Kidney (tissue), 13 donors: ENCODE measurements at regions not wholly inside any gene's neighbourhood (a gene's known extent, or its start where the extent isn't known, plus 50 kb on each side); places are given as distances from the start of the nearest gene placed in this dataset.

ENCODE experiments used
- DNase-seq, 5 donors: peaks; one replicate each; pipeline ENCODE4 v3.0.0-alpha.2; 2013 to 2020
- FAIRE-seq: peaks from 2 replicates; lab custom pipeline; 2012; peaks lifted over from hg19 to GRCh38; lab: Jason Lieb, UNC
- H3K27ac ChIP-seq, 2 donors: one replicate each; pipeline ENCODE4 v1.7.0; 2013; ENCODE audit warnings: low read depth in 2 of 2, low read length in 2 of 2, inconsistent platforms in 1 of 2
- H3K27me3 ChIP-seq: one replicate; pipeline ENCODE4 v1.7.1; 2013; ENCODE audit warnings: low read length, inconsistent platforms; ENCODE audit not compliant: control insufficient read depth, insufficient read depth
- H3K36me3 ChIP-seq, 3 donors: one replicate each; pipeline versions ENCODE4 v1.7.0 to v1.7.1; 2013; ENCODE audit warnings: low read length in 3 of 3, control low read depth in 1 of 3, inconsistent platforms in 1 of 3; ENCODE audit not compliant: insufficient read depth in 3 of 3, control insufficient read depth in 2 of 3
- H3K4me1 ChIP-seq, 3 donors: one replicate each; pipeline versions ENCODE4 v1.7.0 to v1.7.1; 2013; ENCODE audit warnings: low read length in 3 of 3, inconsistent platforms in 1 of 3, low read depth in 1 of 3; ENCODE audit not compliant: control insufficient read depth in 2 of 3, insufficient read depth in 2 of 3
- H3K4me3 ChIP-seq, 3 donors: one replicate each; pipeline versions ENCODE4 v1.7.0 to v1.8.1; 2013; ENCODE audit warnings: low read length in 3 of 3, control low read depth in 1 of 3, inconsistent platforms in 1 of 3
- H3K9ac ChIP-seq, 3 donors: one replicate each; pipeline versions ENCODE4 v1.7.0 to v1.7.1; 2013; ENCODE audit warnings: low read length in 3 of 3, control low read depth in 1 of 3, inconsistent platforms in 1 of 3
- H3K9me3 ChIP-seq, 3 donors: one replicate each; pipeline versions ENCODE4 v1.7.0 to v1.7.1; 2013; ENCODE audit warnings: low read length in 3 of 3, control low read depth in 1 of 3, inconsistent platforms in 1 of 3; ENCODE audit not compliant: control insufficient read depth in 2 of 3, insufficient read depth in 1 of 3
- intact Hi-C: fragments of 100-400 bp; cut with DNase I; formaldehyde crosslinking; loops from one replicate; pipeline ENCODE4 v1.11.1; 2022
- TF ChIP-seq, protein P1 (sequence below): IDR thresholded peaks from 3 replicates; pipeline ENCODE4 v1.5.1; 2012; ENCODE audit warnings: mild to moderate bottlenecking, moderate library complexity, borderline replicate concordance; ENCODE audit not compliant: insufficient read depth; ENCODE audit errors: extremely low read depth
- donor health status: control.
- donor health status: control.
- donor health status: control.
- donor health status: control.
- donor health status: control.
- donor health status: DM: yes; HTN: yes; CAD: no.
- donor health status: Normal renal cell carcinoma (clear cell type).

DNA sequence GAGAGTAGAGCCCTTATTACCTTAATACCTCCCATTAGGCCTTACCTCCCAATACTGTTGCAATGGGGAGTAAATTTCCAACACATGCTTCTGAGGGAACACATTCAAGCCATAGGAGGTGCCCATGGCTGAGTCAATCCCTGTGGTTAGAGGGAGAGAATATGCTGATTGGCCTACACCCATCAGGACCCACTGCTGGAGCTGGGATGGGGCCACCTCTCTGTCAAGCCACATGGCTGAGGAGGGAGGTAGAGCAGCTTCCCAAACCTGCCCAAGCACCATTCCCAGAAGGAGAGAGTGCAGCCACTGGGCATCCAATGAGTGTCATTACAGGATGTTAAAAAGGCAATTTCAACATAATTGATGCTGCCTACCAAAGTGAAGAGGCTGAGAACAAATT, 228.1 kb downstream of the C1orf94 start:
- Histone ChIP-seq H3K9ac (no peak overlapping the region), H3K4me1 (no peaks in the 10 kb centered on the region), H3K9me3 (no peaks in the 10 kb centered on the region), H3K36me3 (no peaks in the 10 kb centered on the region), H3K27ac (no peak overlapping the region), H3K27me3 (no peaks in the 10 kb centered on the region), H3K4me3 (no peak overlapping the region)
- no peak for DNase-seq
- TF ChIP-seq, protein P1, sequence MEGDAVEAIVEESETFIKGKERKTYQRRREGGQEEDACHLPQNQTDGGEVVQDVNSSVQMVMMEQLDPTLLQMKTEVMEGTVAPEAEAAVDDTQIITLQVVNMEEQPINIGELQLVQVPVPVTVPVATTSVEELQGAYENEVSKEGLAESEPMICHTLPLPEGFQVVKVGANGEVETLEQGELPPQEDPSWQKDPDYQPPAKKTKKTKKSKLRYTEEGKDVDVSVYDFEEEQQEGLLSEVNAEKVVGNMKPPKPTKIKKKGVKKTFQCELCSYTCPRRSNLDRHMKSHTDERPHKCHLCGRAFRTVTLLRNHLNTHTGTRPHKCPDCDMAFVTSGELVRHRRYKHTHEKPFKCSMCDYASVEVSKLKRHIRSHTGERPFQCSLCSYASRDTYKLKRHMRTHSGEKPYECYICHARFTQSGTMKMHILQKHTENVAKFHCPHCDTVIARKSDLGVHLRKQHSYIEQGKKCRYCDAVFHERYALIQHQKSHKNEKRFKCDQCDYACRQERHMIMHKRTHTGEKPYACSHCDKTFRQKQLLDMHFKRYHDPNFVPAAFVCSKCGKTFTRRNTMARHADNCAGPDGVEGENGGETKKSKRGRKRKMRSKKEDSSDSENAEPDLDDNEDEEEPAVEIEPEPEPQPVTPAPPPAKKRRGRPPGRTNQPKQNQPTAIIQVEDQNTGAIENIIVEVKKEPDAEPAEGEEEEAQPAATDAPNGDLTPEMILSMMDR = no peak
- intact Hi-C loops = no loop called here
- FAIRE-seq = no peak

DNA sequence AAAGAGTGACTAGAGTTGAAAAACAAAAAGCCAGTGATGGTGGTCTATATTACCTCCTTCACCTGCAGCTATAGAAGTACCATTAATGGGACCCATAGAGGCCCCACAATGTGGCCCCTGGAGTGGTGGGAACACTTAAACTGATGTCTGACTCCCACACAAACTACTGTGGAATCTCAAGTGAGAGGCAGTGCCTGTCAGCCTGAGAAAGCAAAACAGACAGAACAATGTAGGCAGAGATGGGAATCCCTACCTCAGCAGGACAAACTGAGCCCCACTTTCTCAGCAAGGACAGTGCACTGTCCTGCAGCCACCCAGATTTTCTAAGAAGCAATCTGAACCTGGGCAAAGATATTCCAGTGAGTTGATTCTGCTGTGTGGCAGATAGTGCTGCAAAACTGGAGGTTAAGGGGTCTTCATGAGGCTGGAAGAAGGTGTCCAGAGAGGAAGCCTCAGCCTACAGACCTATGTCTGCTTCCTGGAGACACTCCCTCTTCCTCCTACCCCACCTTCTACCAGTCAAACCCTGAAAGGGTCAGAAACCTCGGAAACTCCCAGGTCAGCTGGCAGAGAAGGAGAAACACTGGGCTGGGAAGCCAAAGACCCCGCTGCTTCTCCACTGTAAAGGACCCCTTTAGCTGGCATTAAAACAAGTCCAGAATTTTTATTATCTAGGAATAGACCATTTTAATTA, 228.7 kb downstream of the C1orf94 start:
- TF ChIP-seq, protein P1 = no peak
- intact Hi-C loops = no loop called here
- FAIRE-seq = no peak
- no peaks in the 10 kb centered on the region for H3K27me3 ChIP-seq
- no peak overlapping the region for H3K27ac ChIP-seq
- H3K4me3 ChIP-seq = no peak overlapping the region
- DNase-seq = no peak
- H3K9me3 ChIP-seq = no peaks in the 10 kb centered on the region
- H3K36me3 ChIP-seq = no peaks in the 10 kb centered on the region
- H3K9ac ChIP-seq = no peak overlapping the region
- no peaks in the 10 kb centered on the region for H3K4me1 ChIP-seq

DNA sequence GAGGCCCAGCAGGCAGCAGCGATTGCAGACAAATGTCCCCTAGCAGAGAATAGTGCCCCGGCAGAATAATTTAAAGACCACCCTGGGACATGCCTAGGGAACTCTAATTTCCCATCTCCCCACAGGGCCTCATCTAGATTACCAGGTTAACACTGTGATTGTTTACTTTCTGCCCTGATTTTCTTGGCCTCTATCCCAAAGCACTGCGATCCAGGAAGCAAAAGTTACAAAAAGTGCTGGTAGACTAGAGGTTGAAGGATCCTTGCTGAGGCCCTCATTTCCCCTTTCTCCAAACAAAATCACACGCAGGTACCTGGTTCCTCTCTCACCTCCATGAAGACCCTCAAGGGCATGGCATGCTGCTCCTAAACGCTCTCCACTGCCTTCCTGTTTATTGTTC, 229.7 kb downstream of the C1orf94 start:
- FAIRE-seq (no peak), DNase-seq (peak in 1 of 5 donors; percentile 31)
- Histone ChIP-seq H3K4me1 (no peaks in the 10 kb centered on the region), H3K4me3 (no peak overlapping the region), H3K27me3 (no peaks in the 10 kb centered on the region), H3K27ac (no peak overlapping the region), H3K36me3 (no peaks in the 10 kb centered on the region), H3K9ac (no peak overlapping the region), H3K9me3 (no peaks in the 10 kb centered on the region)
- intact Hi-C loops = no loop called here
- TF ChIP-seq, protein P1 = no peak
